Lower lobe of right lung (tissue), 2 donors: ENCODE measurements at regions not wholly inside any gene's neighbourhood (a gene's known extent, or its start where the extent isn't known, plus 50 kb on each side); places are given as distances from the start of the nearest gene placed in this dataset.

Experiments used
- ATAC-seq, 2 donors: fragments of 200-7000 bp; cut with Tn5 transposase; one replicate each; pipeline ENCODE4 v1.9.1; 2020 to 2022; ENCODE audit warnings: mild to moderate bottlenecking in 2 of 2, moderate library complexity in 2 of 2
- DNase-seq: peaks from one replicate; pipeline ENCODE4 v3.0.0-alpha.2; 2020
- H3K27ac ChIP-seq: fragments of 200-600 bp; one replicate; pipeline ENCODE4 v1.8.0; 2022
- H3K27me3 ChIP-seq: fragments of 200-600 bp; one replicate; pipeline ENCODE4 v1.8.0; 2022; ENCODE audit warnings: low read depth
- H3K36me3 ChIP-seq: fragments of 200-600 bp; one replicate; pipeline ENCODE4 v1.8.0; 2022; ENCODE audit warnings: mild to moderate bottlenecking
- H3K4me1 ChIP-seq: fragments of 200-600 bp; one replicate; pipeline ENCODE4 v1.8.0; 2022
- H3K4me3 ChIP-seq: fragments of 200-600 bp; one replicate; pipeline ENCODE4 v1.8.0; 2022; ENCODE audit warnings: mild to moderate bottlenecking
- H3K9me3 ChIP-seq: fragments of 200-600 bp; one replicate; pipeline ENCODE4 v1.8.0; 2022
- CTCF ChIP-seq: fragments of 200-600 bp; IDR thresholded peaks from one replicate; pipeline ENCODE4 v1.8.0; 2022; ENCODE audit warnings: antibody characterized with exemption, mild to moderate bottlenecking
- intact Hi-C: fragments of 100-400 bp; cut with DNase I; formaldehyde crosslinking; loops from one replicate; pipeline ENCODE4 v1.11.0; 2022
- donor health status: DM: no; HTN: yes; CAD: no; lungs with severe emphysema.

GRCh38 chr2:75820693-75821092 lies 110.0 kb upstream of the GCFC2 start:
- ATAC-seq, result no peak
- no peak for TF ChIP-seq CTCF
- no peak for DNase-seq
- Histone ChIP-seq H3K27ac (no peak overlapping the region), H3K36me3 (no peaks in the 10 kb centered on the region), H3K9me3 (peaks cover 7% of the 10 kb centered on the region), H3K4me3 (no peak overlapping the region), H3K4me1 (no peaks in the 10 kb centered on the region), H3K27me3 (no peaks in the 10 kb centered on the region)
- intact Hi-C loops, result no loop called here

GRCh38 chr2:75810611-75811330 lies 100.1 kb upstream of the GCFC2 start:
- Histone ChIP-seq H3K9me3 (no peaks in the 10 kb centered on the region), H3K36me3 (no peaks in the 10 kb centered on the region), H3K27me3 (no peaks in the 10 kb centered on the region), H3K4me3 (no peak overlapping the region), H3K27ac (no peak overlapping the region), H3K4me1 (no peaks in the 10 kb centered on the region)
- intact Hi-C loops, result no loop called here
- no peak for TF ChIP-seq CTCF
- DNase-seq (no peak), ATAC-seq (no peak)

GRCh38 chr2:75808793-75809535 lies 98.2 kb upstream of the GCFC2 start:
- no peak for TF ChIP-seq CTCF
- DNase-seq (no peak), ATAC-seq (no peak)
- Histone ChIP-seq H3K4me1 (no peaks in the 10 kb centered on the region), H3K4me3 (no peak overlapping the region), H3K27ac (no peak overlapping the region), H3K27me3 (no peaks in the 10 kb centered on the region), H3K36me3 (no peaks in the 10 kb centered on the region), H3K9me3 (no peaks in the 10 kb centered on the region)
- intact Hi-C loops, result no loop called here

GRCh38 chr2:75807992-75808391 lies 97.3 kb upstream of the GCFC2 start:
- Histone ChIP-seq H3K36me3 (no peaks in the 10 kb centered on the region), H3K27ac (no peak overlapping the region), H3K9me3 (no peaks in the 10 kb centered on the region), H3K4me1 (no peaks in the 10 kb centered on the region), H3K27me3 (no peaks in the 10 kb centered on the region), H3K4me3 (no peak overlapping the region)
- no peak for TF ChIP-seq CTCF
- intact Hi-C loops, result no loop called here
- DNase-seq (no peak), ATAC-seq (peak; percentile 70 to 93)

GRCh38 chr2:75801234-75801982 lies 90.7 kb upstream of the GCFC2 start:
- no peak overlapping the region for H3K27ac ChIP-seq
- intact Hi-C loops, result no loop called here

More at GRCh38 chr2:75801234-75801982, 90.7 kb upstream of the GCFC2 start:
- Histone ChIP-seq H3K4me3 (no peak overlapping the region), H3K27me3 (no peaks in the 10 kb centered on the region), H3K36me3 (no peaks in the 10 kb centered on the region), H3K9me3 (no peaks in the 10 kb centered on the region), H3K4me1 (no peaks in the 10 kb centered on the region)
- ATAC-seq, result no peak
- TF ChIP-seq CTCF, result no peak
- no peak for DNase-seq
